Skin epidermis (tissue), 12 donors: ENCODE measurements at regions not wholly inside any gene's neighbourhood (a gene's known extent, or its start where the extent isn't known, plus 50 kb on each side); places are given as distances from the start of the nearest gene placed in this dataset.

ENCODE experiments used
- H3K27ac ChIP-seq, 21 experiments: fragments of 200-600 bp; sonication (generic) in 11 of 21; one replicate each; pipeline ENCODE4 v1.5.0; 2020; ENCODE audit warnings: mild to moderate bottlenecking in 3 of 21, inconsistent platforms in 2 of 21, moderate library complexity in 2 of 21
- H3K4me3 ChIP-seq, 7 experiments: fragments of 200-600 bp; sonication (generic) in 2 of 7; one replicate each; pipeline ENCODE4 v1.5.0; 2020; ENCODE audit warnings: inconsistent platforms in 2 of 7, mild to moderate bottlenecking in 2 of 7, moderate library complexity in 1 of 7

GRCh38 chr10:52993109-52993508, 220.5 kb upstream of the MBL2 start:
- H3K27ac ChIP-seq, result no peak overlapping the region
- no peak overlapping the region for H3K4me3 ChIP-seq

- Histone ChIP-seq H3K4me3 (no peak overlapping the region), H3K27ac (no peak overlapping the region)
Measured at GRCh38 chr10:52992567-52992966, 220.0 kb upstream of the MBL2 start.

GRCh38 chr10:52988923-52989322, 216.3 kb upstream of the MBL2 start:
- H3K4me3 ChIP-seq, result no peak overlapping the region
- H3K27ac ChIP-seq, result no peak overlapping the region

GRCh38 chr10:52986125-52986524, 213.5 kb upstream of the MBL2 start:
- no peak overlapping the region for H3K27ac ChIP-seq
- no peak overlapping the region for H3K4me3 ChIP-seq

DNA sequence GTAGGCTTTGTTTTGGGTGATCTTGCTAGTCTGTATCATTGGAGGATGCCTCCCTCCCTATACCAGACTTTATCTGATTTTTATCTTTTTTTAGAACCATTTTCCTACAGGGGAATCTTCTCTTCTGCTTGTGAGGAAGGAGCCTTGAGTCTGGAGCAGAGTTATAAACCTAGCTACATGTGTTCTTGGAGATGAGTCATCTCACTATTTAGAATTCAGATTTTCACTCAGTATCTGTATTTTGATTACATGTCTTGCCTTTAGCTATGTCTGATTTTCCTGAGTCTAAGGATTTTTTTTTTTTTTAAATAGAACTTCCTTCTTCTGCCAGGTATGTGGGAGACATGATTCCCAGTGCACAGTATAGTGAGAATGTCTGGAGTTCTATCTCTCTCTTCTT, 211.6 kb upstream of the MBL2 start:
- Histone ChIP-seq H3K4me3 (no peak overlapping the region), H3K27ac (no peak overlapping the region)

- no peak overlapping the region for H3K27ac ChIP-seq
- H3K4me3 ChIP-seq, result no peak overlapping the region
Measured at GRCh38 chr10:52979295-52979990, 206.9 kb upstream of the MBL2 start.

GRCh38 chr10:52977581-52977980, 205.0 kb upstream of the MBL2 start:
- H3K4me3 ChIP-seq, result no peak overlapping the region
- no peak overlapping the region for H3K27ac ChIP-seq

DNA sequence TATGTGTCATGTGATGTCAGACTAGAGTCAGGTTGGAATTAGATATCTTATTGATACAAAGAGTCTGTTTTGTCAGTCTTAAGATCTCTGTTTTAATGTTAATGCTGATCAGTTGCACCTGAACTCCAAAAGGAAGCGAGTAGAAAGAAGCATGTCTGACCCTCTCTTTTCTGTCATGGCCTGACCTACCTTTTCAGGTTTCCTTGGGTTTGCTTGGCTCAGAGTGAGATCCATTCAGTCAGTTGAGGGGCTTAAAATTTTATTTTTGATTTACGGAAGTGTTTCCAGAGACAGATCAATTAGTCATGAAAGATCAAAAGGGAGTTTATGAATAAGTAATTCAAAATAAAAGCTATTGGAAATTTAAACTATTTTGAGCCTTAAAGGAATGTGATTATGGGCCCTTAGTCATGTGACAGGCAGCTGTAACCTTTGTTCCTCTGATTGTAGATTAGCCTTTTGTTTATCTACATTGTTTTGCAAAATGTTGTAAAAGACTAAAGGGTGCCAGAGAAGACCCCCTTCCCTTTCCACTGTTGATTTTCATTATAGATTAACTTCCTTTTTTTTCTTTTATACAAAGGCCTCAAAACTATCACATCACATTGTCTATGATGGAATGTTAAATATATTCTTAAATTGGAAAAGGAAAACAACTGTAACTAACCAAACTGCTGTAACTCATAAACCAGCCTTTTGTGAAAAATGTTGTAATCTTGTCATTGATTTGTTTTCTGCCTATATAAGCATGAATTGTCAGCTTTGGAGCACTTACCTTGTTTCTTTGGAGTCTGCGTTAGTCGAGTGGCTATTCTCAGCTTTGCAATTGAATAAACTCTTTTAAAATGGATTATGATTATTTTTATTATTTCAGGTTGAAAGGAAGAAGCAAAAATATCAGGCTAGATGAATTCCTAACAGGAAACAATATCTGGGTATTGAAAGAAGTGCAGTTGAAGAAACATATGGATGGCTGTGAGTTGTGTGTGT, 195.5 kb upstream of the MBL2 start:
- H3K27ac ChIP-seq, result no peak overlapping the region
- no peak overlapping the region for H3K4me3 ChIP-seq

DNA sequence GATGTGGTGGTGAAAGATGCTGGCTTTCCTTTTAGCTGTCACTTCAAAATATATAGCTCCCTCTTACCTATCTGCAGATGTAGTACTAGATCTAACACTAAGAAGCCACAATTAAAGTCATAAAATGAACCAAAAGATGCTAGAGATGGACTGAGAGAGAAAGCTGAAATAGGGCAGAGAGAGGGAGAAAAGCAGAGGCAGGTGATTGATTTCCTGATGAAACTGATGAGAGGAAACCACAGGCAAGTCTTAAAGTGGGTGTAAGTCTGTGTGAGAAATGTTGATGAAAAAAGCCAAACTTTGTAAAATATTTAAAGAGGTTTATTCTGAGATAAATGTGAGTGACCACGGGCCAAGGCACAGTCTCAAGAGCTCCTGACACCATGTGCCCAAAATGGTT, 194.3 kb upstream of the MBL2 start:
- H3K27ac ChIP-seq, result no peak overlapping the region
- H3K4me3 ChIP-seq, result no peak overlapping the region

- Histone ChIP-seq H3K27ac (no peak overlapping the region), H3K4me3 (no peak overlapping the region)
Measured at GRCh38 chr10:52965938-52966401, 193.4 kb upstream of the MBL2 start.

- H3K4me3 ChIP-seq, result no peak overlapping the region
Measured at GRCh38 chr10:52965509-52965908, 192.9 kb upstream of the MBL2 start.

DNA sequence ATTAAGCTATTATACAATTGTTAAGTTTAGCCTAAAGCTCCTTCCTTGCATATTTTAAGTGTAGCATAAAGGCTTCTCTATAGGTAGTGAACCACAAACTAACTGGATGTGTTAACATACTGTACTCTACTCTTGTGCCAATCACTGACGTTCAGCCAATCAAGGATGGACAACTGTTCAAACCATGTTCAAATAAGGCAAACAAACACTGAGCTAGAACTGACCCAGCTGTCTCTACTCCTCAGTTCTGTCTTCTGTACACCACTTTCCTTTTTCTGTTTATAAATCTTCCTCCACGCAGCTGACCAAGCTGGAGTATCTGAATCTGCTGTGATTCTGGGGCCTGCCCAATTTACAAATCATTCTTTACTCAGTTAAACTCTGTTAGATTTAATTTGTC, 188.7 kb upstream of the MBL2 start:
- no peak overlapping the region for H3K4me3 ChIP-seq
- H3K27ac ChIP-seq, result no peak overlapping the region

More at GRCh38 chr10:52965509-52965908, 192.9 kb upstream of the MBL2 start:
- no peak overlapping the region for H3K27ac ChIP-seq

DNA sequence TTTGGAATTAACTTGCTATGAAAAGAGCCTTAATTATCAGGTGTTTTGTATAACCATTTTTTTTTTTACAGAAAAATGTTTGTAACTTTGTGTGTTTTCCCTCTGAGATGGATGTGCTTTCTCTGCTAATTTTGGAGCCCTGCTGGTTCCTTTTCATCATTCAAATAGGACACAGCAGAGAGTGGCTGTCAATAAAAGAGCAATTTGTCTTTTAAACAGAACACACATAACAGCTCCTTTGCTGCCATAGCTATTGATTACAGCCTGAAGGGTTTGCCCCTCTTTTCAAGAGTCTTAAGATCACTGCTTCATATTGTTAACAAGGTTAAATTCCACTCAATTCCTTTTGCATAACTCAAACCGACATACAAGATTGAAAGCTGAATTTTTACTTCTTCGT, 187.2 kb upstream of the MBL2 start:
- no peak overlapping the region for H3K4me3 ChIP-seq

GRCh38 chr10:52956861-52957260, 184.3 kb upstream of the MBL2 start:
- H3K27ac ChIP-seq, result no peak overlapping the region
- H3K4me3 ChIP-seq, result no peak overlapping the region

More for the DNA sequence above, 187.2 kb upstream of the MBL2 start:
- H3K27ac ChIP-seq, result no peak overlapping the region

- no peak overlapping the region for H3K4me3 ChIP-seq
- H3K27ac ChIP-seq, result no peak overlapping the region
Measured at GRCh38 chr10:52956461-52956860, 183.9 kb upstream of the MBL2 start.

GRCh38 chr10:52955337-52955736, 182.8 kb upstream of the MBL2 start:
- Histone ChIP-seq H3K4me3 (no peak overlapping the region), H3K27ac (no peak overlapping the region)

GRCh38 chr10:52954407-52954806, 181.8 kb upstream of the MBL2 start:
- H3K4me3 ChIP-seq, result no peak overlapping the region
- H3K27ac ChIP-seq, result no peak overlapping the region

- Histone ChIP-seq H3K4me3 (no peak overlapping the region), H3K27ac (no peak overlapping the region)
Measured at GRCh38 chr10:52952391-52953055, 179.9 kb upstream of the MBL2 start.

DNA sequence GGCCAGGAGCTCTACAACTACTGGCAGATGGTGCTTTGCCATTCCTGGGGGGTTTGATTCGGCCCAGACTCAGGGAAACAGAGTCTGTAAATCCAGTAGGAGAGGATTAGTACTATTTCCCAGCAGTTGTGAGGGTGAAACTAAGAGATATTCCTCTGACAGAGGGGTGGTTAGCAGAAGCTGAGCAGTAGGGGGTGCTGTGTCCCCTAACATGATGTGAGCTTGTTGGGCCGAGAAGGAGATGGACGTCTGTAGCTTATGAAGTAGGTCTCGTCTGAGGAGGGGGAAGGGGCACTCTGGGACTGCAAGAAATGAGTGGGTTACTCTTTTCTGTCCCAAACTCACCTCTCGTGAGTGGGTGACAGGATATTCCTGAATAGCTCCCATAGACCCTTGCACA, 179.2 kb upstream of the MBL2 start:
- no peak overlapping the region for H3K27ac ChIP-seq

DNA sequence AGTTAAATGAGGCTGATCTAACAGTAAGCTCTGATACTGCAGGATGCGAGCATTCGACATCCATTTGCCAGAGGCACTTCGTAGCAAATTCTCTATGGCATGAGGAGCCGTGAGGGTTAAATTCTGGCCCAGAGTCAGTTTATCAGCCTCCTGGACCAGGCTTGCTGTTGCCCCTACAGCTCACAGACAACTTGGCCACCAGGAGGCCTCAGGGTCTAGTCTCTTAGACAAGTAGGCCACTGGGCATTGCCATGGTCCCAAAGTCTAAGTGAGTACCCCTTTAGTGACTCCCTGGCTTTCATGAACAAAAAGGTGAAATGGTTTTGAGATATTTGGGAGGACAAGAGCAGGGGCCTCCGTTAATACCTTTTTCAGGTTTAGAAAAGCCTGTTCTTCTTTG, 178.0 kb upstream of the MBL2 start:
- no peak overlapping the region for H3K4me3 ChIP-seq
- no peak overlapping the region for H3K27ac ChIP-seq

More for the DNA sequence above, 179.2 kb upstream of the MBL2 start:
- H3K4me3 ChIP-seq, result no peak overlapping the region
